ENCODE measurements at regions not wholly inside any gene's neighbourhood (a gene's known extent, or its start where the extent isn't known, plus 50 kb on each side); places are given as distances from the start of the nearest gene placed in this dataset.
"Not testable (repeated sequence)": the region's sequence is repeated elsewhere in the genome, so short reads cannot be mapped to it uniquely, and the experiment has no call there.

- DNase-seq (ENCODE audit: low spot score): no peak
Observed at GRCh38 chrX:114017086-114017485, 566.8 kb upstream of the HTR2C start.

GRCh38 chrX:114015966-114016365 is 567.9 kb upstream of the HTR2C start:
- no peak for DNase-seq (ENCODE audit: low spot score)

GRCh38 chrX:114006664-114007063 is 577.2 kb upstream of the HTR2C start:
- no peak for DNase-seq (ENCODE audit: low spot score)

DNA sequence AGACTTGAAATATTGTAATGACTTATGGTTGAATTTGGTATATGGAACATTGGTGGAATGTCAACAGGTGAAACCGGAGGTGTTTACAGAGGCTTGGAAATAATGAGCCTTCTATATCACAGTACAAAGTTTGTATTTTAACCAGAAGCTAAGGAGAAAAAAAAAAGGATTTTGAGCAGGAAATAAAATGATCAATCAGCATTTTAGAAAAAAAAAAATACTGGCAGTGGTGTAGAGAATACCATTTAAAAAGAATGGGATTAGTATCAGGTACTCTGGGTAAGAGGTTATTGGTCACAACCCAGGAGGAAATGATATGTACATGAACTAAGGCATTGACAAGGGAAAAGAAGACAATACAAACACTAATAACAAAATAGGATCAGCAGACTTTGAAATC is 587.1 kb upstream of the HTR2C start:
- DNase-seq (ENCODE audit: low spot score): no peak

DNA sequence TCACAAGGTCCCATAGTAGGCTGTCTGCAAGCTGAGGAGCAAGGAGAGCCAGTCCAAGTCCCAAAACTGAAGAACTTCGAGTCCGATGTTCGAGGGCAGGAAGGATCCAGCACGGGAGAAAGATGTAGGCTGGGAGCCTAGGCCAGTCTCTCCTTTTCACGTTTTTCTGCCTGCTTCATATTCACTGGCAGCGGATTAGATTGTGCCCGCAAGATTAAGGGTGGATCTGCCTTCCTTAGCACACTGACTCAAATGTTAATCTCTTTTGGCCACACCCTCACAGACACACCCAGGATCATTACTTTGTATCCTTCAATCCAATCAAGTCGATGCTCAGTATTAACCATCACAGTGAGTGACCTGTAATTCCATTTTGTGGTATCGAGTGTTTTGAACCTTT is 592.2 kb upstream of the HTR2C start:
- DNase-seq (ENCODE audit: low spot score): not testable (repeated sequence)

DNA sequence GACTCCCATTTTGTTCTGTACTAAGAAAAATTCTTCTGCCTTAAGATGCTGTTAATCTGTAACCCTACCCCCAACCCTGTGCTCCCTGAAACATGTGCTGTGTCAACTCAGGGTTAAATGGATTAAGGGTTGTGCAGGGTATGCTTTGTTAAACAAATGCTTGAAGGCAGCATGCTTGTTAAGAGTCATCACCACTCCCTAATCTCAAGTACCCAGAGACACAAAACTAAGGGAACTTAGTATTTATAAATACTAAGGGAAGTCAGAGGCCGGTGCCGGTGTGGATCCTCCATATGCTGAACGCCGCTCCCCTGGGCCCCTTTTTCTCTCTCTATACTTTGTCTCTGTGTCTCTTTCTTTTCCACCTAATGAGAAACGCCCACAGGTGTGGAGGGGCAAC is 593.2 kb upstream of the HTR2C start:
- DNase-seq (ENCODE audit: low spot score): not testable (repeated sequence)

DNA sequence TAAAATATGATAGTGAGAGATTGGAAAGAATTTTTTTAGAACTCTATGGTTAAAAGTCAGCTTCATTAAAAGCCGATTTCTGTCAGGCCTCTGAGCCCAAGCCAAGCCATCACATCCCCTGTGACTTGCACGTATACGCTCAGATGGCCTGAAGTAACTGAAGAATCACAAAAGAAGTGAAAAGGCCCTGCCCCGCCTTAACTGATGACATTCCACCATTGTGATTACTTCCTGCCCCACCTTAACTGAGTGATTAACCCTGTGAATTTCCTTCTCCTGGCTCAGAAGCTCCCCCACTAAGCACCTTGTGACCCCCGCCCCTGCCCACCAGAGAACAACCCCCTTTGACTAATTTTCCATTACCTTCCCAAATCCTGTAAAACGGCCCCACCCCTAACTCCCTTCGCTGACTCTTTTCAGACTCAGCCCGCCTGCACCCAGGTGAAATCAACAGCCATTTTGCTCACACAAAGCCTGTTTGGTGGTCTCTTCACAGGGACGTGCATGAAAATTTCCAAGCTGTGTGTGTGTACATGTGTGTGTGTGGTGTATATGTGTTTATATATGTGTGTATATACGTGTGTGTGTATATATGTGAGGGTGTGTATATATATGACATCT is 595.5 kb upstream of the HTR2C start:
- DNase-seq (ENCODE audit: low spot score): not testable (repeated sequence)

DNA sequence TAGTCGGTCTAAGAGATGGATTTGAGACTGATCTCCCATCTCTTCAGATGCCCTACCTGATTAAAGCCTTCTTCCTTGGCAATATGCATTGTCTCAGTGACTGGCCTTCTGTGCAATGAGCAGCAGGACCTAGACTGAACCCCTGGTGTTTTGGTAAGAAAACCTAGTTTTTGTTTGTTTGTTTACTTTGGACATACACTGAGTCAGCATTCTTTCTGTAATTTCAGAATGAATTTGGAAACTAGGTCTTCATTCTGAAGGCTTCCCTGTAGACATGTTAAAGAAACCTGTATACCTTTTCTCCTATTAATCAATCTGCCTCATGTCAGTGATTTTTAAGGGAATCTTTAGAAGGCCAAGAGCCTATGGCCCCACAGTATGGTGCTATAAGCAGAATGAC is 597.5 kb upstream of the HTR2C start:
- DNase-seq (ENCODE audit: low spot score): no peak

DNA sequence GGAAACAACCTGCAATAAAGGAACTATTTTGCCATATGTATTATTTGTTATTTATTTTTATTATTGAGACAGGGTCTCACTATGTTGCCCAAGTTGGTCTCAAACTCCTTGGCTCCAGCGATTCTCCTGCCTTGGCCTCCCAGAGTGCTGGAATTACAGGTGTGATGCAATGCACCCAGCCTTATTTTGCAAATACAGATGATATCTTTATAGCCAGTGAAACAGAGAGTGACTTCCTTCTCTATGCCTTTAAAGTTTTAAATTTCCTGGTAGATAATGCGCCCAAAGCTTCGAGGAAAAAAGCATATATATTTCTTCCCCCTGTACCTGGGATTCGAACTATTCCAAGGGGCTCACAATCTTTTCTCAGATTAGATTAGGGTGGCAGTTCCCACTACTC is 601.1 kb upstream of the HTR2C start:
- no peak for DNase-seq (ENCODE audit: low spot score)

DNA sequence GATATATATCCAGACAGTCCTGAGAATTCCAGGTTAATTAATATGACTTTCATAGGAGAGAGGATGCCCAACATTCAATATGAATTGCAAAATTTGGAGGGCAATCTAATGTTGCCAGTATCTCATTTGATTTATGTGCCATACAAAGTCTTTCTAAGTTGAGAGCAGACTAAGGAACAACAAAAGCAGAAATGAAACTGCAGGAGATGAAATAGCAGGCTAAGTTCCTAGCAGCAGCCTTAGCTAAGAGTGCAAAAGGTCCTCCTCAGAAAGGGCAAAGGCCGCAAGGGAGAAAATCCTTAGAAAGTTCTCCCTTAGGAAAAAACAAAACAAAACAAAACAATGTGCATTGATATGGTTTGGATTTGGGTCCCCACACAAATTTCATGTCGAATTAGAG is 602.9 kb upstream of the HTR2C start:
- DNase-seq (ENCODE audit: low spot score): no peak

GRCh38 chrX:113977887-113978286 is 606.0 kb upstream of the HTR2C start:
- no peak for DNase-seq (ENCODE audit: low spot score)

- no peak for DNase-seq (ENCODE audit: low spot score)
Observed at GRCh38 chrX:113975441-113975840, 608.4 kb upstream of the HTR2C start.

DNA sequence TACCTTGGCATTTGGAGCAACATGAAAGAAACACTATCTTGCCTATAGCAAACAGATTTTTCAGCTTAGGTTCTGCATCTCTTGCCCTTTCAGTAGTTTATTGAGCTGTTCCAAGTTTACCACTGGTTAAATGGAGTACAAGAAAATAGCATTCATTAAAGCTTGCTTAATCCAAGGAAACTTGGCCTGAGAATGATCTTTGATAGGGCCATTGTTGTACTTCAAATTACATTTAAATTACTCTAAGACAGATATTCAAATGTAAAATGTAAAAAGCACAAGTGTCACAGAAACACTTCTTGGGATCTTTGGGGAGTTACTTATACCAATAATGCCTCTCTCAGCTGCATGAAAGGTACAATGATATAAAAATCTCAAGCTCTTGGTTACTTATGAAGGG is 609.0 kb upstream of the HTR2C start:
- DNase-seq (ENCODE audit: low spot score): no peak

DNA sequence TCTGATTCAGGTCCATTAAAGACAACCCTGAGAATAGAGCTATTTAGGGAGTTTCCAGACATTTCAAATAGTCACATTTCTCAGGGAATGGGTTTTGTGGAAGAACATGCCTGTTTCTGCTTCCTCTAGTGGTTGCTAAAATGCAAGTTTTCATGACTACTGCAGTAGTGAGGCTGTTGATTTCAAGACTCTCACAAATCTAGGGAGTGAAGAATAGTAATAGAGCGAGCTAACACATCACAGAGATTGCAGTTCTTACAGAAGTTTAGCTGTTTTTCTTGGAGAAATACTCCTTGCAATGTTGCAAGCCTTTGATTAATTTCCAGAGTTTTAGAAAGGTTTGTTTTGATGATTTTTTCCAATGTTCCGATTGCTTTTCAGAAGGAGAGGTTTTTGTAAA is 610.2 kb upstream of the HTR2C start:
- DNase-seq (ENCODE audit: low spot score): no peak

DNA sequence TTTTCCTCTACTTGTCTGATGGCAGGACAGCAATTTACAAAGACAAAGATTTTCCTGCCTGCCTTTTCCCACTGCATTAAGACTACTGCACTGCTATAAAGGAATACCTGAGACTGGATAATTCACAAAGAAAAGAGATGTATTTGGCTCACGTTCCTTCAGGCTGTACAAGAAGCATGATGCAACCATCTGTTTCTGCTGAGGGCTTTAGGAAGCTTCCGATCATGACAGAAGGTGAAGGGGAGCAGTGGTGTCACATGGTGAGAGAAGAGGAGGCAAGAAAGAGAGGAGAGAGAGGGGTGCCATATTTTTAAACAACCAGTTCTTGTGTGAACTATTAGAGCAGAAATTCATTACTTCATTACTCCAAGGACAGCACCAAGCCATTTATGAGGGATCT is 617.1 kb upstream of the HTR2C start:
- no peak for DNase-seq (ENCODE audit: low spot score)

DNA sequence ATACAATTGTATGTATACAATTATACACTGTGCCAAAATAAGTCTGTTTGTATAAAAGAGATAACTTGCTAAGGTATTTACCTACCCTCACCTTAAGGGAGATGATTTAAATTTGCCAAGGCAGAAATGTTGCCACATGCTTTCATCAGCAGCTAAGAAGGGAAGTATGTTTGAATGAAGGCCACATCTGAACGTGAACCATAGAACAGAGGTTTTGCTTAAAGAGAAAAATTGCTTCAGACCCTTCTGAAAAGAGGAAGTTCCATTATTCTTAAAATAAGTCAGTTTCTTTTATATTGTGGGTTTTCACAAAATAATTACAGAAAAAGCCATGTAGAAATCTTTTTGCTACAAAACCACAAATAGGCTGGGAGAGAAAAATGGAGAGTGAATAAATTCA is 621.5 kb upstream of the HTR2C start:
- no peak for DNase-seq (ENCODE audit: low spot score)

DNA sequence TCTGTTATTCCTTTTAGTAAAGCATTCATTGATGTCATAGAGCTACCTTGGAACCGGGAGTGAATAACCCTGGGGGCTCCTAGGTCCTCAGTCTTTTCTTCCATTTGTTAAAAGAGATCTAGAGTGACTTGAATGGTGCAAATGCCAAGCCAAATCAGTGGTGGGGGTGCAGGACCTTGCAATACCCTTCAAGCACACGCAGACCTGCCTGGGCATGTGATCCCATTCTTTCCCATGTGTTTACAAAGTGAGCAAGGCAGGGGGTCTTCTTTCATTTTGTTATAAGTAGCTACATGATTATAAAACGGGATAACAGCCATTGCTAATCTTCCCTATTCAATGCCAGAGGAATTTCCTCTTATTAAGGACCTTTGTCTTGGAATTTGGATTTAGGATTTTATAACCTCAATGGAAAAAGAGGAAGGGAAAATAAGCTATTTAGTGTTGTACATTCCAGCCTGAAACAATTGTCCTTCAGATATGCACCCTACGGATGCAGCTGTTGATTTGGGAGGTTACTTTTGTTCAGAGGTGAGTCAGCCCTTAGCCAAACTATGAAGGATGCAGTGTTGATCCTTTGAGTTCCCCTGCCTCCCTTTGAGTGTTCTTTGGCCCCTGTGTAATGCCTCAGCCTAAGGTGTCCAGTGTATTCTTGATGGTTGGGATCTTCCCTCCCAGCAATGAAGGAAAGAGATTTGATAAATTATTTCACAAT is 623.8 kb upstream of the HTR2C start:
- DNase-seq (ENCODE audit: low spot score): no peak

- DNase-seq (ENCODE audit: low spot score): no peak
Observed at GRCh38 chrX:113956936-113957335, 627.0 kb upstream of the HTR2C start.

- DNase-seq (ENCODE audit: low spot score): no peak
Observed at GRCh38 chrX:113954297-113954696, 629.6 kb upstream of the HTR2C start.

- no peak for DNase-seq (ENCODE audit: low spot score)
Observed at GRCh38 chrX:113950081-113950678, 633.7 kb upstream of the HTR2C start.

- peak; percentile 4 for DNase-seq (ENCODE audit: low spot score)
Observed at GRCh38 chrX:113947548-113947947, 636.3 kb upstream of the HTR2C start.

GRCh38 chrX:113935518-113935917 is 648.4 kb upstream of the HTR2C start:
- no peak for DNase-seq (ENCODE audit: low spot score)

DNA sequence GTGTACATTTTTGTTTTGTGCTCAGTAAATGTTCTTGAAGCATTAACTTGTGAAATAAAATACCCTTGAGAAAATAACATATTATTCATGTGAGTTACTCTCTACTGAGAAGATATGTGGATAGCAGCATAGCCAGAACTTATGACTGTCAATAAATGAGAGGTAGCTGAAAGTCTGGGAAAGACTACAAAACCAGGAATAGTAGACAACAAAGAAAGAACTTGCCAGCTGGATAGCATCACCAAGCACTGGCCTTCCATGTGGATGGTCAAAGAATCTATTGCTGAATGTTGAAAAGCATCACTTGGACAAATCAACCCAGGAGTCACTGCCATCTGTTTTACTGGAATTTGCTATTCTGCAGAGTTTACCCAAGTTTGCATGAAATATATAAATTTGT is 650.0 kb upstream of the HTR2C start:
- no peak for DNase-seq (ENCODE audit: low spot score)

Data from H4 (cell line).